Neural cell (in vitro differentiated cells): ENCODE measurements at regions not wholly inside any gene's neighbourhood (a gene's known extent, or its start where the extent isn't known, plus 50 kb on each side); places are given as distances from the start of the nearest gene placed in this dataset.

Source experiments
- EP300 ChIP-seq: fragments of 450-650 bp; conservative IDR thresholded peaks from 2 replicates; pipeline ENCODE4 v1.6.1; 2014; ENCODE audit warnings: antibody characterized with exemption, mild to moderate bottlenecking, moderate library complexity; ENCODE audit not compliant: poor library complexity, severe bottlenecking
- EZH2 ChIP-seq: fragments of 200-600, 300-800 bp; shearing (Covaris generic), sonication (generic); IDR thresholded peaks from 2 replicates; pipeline ENCODE4 v1.6.1; 2014; ENCODE audit warnings: antibody characterized with exemption, low read length, borderline replicate concordance, mild to moderate bottlenecking; ENCODE audit not compliant: insufficient read depth, poor library complexity, severe bottlenecking
- MXI1 ChIP-seq: fragments of 450-650 bp; conservative IDR thresholded peaks from 2 replicates; pipeline ENCODE4 v1.6.1; 2014; ENCODE audit warnings: antibody characterized with exemption, mild to moderate bottlenecking; ENCODE audit not compliant: poor library complexity, severe bottlenecking
- POLR2AphosphoS5 ChIP-seq: IDR thresholded peaks from 2 replicates; pipeline ENCODE4 v1.6.1; 2012
- SMC3 ChIP-seq: fragments of 450-650 bp; conservative IDR thresholded peaks from 2 replicates; pipeline ENCODE4 v1.6.1; 2014; ENCODE audit warnings: antibody characterized with exemption, mild to moderate bottlenecking, moderate library complexity; ENCODE audit not compliant: poor library complexity
- TAF1 ChIP-seq: IDR thresholded peaks from 2 replicates; pipeline ENCODE4 v1.6.1; 2012; ENCODE audit warnings: low read depth
- TF ChIP-seq, protein P1 (sequence below): fragments of 450-650 bp; IDR thresholded peaks from 2 replicates; pipeline ENCODE4 v1.5.1; 2014; ENCODE audit warnings: antibody characterized with exemption, mild to moderate bottlenecking, moderate library complexity; ENCODE audit not compliant: poor library complexity, severe bottlenecking
- TF ChIP-seq, protein P2 (sequence below): IDR thresholded peaks from 2 replicates; pipeline ENCODE4 v1.6.1; 2012; ENCODE audit warnings: borderline replicate concordance

GRCh38 chr20:12925863-12926793 is 82.6 kb upstream of the SPTLC3 start:
- TF ChIP-seq, protein P1, sequence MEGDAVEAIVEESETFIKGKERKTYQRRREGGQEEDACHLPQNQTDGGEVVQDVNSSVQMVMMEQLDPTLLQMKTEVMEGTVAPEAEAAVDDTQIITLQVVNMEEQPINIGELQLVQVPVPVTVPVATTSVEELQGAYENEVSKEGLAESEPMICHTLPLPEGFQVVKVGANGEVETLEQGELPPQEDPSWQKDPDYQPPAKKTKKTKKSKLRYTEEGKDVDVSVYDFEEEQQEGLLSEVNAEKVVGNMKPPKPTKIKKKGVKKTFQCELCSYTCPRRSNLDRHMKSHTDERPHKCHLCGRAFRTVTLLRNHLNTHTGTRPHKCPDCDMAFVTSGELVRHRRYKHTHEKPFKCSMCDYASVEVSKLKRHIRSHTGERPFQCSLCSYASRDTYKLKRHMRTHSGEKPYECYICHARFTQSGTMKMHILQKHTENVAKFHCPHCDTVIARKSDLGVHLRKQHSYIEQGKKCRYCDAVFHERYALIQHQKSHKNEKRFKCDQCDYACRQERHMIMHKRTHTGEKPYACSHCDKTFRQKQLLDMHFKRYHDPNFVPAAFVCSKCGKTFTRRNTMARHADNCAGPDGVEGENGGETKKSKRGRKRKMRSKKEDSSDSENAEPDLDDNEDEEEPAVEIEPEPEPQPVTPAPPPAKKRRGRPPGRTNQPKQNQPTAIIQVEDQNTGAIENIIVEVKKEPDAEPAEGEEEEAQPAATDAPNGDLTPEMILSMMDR, result no peak
- TF ChIP-seq EZH2, result no peak
- no peak for TF ChIP-seq TAF1
- TF ChIP-seq POLR2AphosphoS5, result no peak
- TF ChIP-seq, protein P2, sequence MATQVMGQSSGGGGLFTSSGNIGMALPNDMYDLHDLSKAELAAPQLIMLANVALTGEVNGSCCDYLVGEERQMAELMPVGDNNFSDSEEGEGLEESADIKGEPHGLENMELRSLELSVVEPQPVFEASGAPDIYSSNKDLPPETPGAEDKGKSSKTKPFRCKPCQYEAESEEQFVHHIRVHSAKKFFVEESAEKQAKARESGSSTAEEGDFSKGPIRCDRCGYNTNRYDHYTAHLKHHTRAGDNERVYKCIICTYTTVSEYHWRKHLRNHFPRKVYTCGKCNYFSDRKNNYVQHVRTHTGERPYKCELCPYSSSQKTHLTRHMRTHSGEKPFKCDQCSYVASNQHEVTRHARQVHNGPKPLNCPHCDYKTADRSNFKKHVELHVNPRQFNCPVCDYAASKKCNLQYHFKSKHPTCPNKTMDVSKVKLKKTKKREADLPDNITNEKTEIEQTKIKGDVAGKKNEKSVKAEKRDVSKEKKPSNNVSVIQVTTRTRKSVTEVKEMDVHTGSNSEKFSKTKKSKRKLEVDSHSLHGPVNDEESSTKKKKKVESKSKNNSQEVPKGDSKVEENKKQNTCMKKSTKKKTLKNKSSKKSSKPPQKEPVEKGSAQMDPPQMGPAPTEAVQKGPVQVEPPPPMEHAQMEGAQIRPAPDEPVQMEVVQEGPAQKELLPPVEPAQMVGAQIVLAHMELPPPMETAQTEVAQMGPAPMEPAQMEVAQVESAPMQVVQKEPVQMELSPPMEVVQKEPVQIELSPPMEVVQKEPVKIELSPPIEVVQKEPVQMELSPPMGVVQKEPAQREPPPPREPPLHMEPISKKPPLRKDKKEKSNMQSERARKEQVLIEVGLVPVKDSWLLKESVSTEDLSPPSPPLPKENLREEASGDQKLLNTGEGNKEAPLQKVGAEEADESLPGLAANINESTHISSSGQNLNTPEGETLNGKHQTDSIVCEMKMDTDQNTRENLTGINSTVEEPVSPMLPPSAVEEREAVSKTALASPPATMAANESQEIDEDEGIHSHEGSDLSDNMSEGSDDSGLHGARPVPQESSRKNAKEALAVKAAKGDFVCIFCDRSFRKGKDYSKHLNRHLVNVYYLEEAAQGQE, result no peak
- no peak for TF ChIP-seq MXI1
- TF ChIP-seq EP300, result no peak
- TF ChIP-seq SMC3, result no peak
